Colon (tissue), 2 donors: ENCODE measurements at regions not wholly inside any gene's neighbourhood (a gene's known extent, or its start where the extent isn't known, plus 50 kb on each side); places are given as distances from the start of the nearest gene placed in this dataset.
"Not testable (repeated sequence)": the region's sequence is repeated elsewhere in the genome, so short reads cannot be mapped to it uniquely, and the experiment has no call there.

Experiments
- FAIRE-seq: peaks from 2 replicates; lab custom pipeline; 2012; peaks lifted over from hg19 to GRCh38; lab: Jason Lieb, UNC
- donor health status: control.
- donor health status: control.

- FAIRE-seq = not testable (repeated sequence)
Observed at GRCh38 chr15:30760633-30761032, 134.7 kb downstream of the ARHGAP11B start.

GRCh38 chr15:30761365-30761764 lies 135.4 kb downstream of the ARHGAP11B start:
- not testable (repeated sequence) for FAIRE-seq

GRCh38 chr15:30769390-30770124 lies 134.2 kb upstream of the FAN1 start:
- FAIRE-seq = not testable (repeated sequence)

GRCh38 chr15:30770759-30771158 lies 133.0 kb upstream of the FAN1 start:
- FAIRE-seq = no peak

GRCh38 chr15:30783019-30783418 lies 120.7 kb upstream of the FAN1 start:
- FAIRE-seq = no peak

GRCh38 chr15:30788595-30788994 lies 115.1 kb upstream of the FAN1 start:
- no peak for FAIRE-seq

GRCh38 chr15:30791239-30792175 lies 112.2 kb upstream of the FAN1 start:
- no peak for FAIRE-seq

- FAIRE-seq = not testable (repeated sequence)
Observed at GRCh38 chr15:30792843-30793242, 110.9 kb upstream of the FAN1 start.

GRCh38 chr15:30794388-30794787 lies 109.3 kb upstream of the FAN1 start:
- no peak for FAIRE-seq

GRCh38 chr15:30799565-30799964 lies 104.2 kb upstream of the FAN1 start:
- not testable (repeated sequence) for FAIRE-seq

- FAIRE-seq = not testable (repeated sequence)
Observed at GRCh38 chr15:30801140-30801895, 102.4 kb upstream of the FAN1 start.

- not testable (repeated sequence) for FAIRE-seq
Observed at GRCh38 chr15:30802001-30802400, 101.7 kb upstream of the FAN1 start.

GRCh38 chr15:30803703-30804102 lies 100.0 kb upstream of the FAN1 start:
- not testable (repeated sequence) for FAIRE-seq

- FAIRE-seq = no peak
Observed at GRCh38 chr15:30816430-30816829, 87.3 kb upstream of the FAN1 start.

GRCh38 chr15:30823068-30823813 lies 80.5 kb upstream of the FAN1 start:
- not testable (repeated sequence) for FAIRE-seq

GRCh38 chr15:30824518-30825195 lies 79.1 kb upstream of the FAN1 start:
- no peak for FAIRE-seq

- FAIRE-seq = no peak
Observed at GRCh38 chr15:30827625-30828303, 76.0 kb upstream of the FAN1 start.

GRCh38 chr15:30828304-30828639 lies 75.4 kb upstream of the FAN1 start:
- FAIRE-seq = not testable (repeated sequence)

- no peak for FAIRE-seq
Observed at GRCh38 chr15:30830961-30831360, 72.8 kb upstream of the FAN1 start.

- FAIRE-seq = not testable (repeated sequence)
Observed at GRCh38 chr15:30833379-30833778, 70.3 kb upstream of the FAN1 start.
